WTC11 (cell line): ENCODE measurements at regions not wholly inside any gene's neighbourhood (a gene's known extent, or its start where the extent isn't known, plus 50 kb on each side); places are given as distances from the start of the nearest gene placed in this dataset.

Experiments used
- ATAC-seq: fragments of 200-7000 bp; cut with Tn5 transposase; 2 replicates; pipeline ENCODE4 v1.10.0; 2021; ENCODE audit warnings: mild to moderate bottlenecking, moderate library complexity
- CTCF ChIA-PET: fragments of 300-600 bp; sonication (Branson Sonifier 250); formaldehyde crosslinking; loops from one replicate; lab custom pipeline; 2021; ENCODE audit warnings: antibody characterized with exemption; lab: Charles Lee
- POLR2A ChIA-PET: fragments of 350-600 bp; sonication (Branson Sonifier 250); formaldehyde crosslinking; loops from one replicate; lab custom pipeline; 2021; ENCODE audit warnings: antibody characterized with exemption; lab: Charles Lee
- DNase-seq: peaks from one replicate; pipeline ENCODE4 v3.0.0; 2021; ENCODE audit warnings: low spot score
- H3K27ac Mint-ChIP-seq: 2 replicates; pipeline ENCODE4 v1.8.0; 2021; ENCODE audit warnings: mixed read lengths
- H3K27me3 Mint-ChIP-seq: 2 replicates; pipeline ENCODE4 v1.8.0; 2021; ENCODE audit warnings: low read depth, mild to moderate bottlenecking, moderate library complexity, mixed read lengths
- H3K36me3 Mint-ChIP-seq: 2 replicates; pipeline ENCODE4 v1.8.0; 2021; ENCODE audit warnings: mixed read lengths
- H3K4me1 Mint-ChIP-seq: 2 replicates; pipeline ENCODE4 v1.8.0; 2022; ENCODE audit warnings: mixed read lengths
- H3K4me3 Mint-ChIP-seq: 2 replicates; pipeline ENCODE4 v1.8.0; 2021; ENCODE audit warnings: mild to moderate bottlenecking, moderate library complexity, mixed read lengths
- H3K9me3 Mint-ChIP-seq: 2 replicates; pipeline ENCODE4 v1.8.0; 2021; ENCODE audit warnings: mixed read lengths
- ATF2 ChIP-seq: sonication (generic); formaldehyde crosslinking; IDR thresholded peaks from 2 replicates; pipeline ENCODE4 v1.8.1; 2022; ENCODE audit warnings: low read depth, missing genetic modification reagents, borderline replicate concordance
- EMX1 ChIP-seq: fragments of 250-450 bp; sonication (Bioruptor Pico); IDR thresholded peaks from 2 replicates; pipeline ENCODE4 v1.8.0; 2021; ENCODE audit warnings: mild to moderate bottlenecking
- ERG ChIP-seq: fragments of 250-450 bp; sonication (Bioruptor Pico); IDR thresholded peaks from 2 replicates; pipeline ENCODE4 v1.8.0; 2021; ENCODE audit warnings: mild to moderate bottlenecking
- FOXP1 ChIP-seq: sonication (generic); formaldehyde crosslinking; IDR thresholded peaks from 2 replicates; pipeline ENCODE4 v1.8.0; 2022; ENCODE audit warnings: missing genetic modification reagents, mild to moderate bottlenecking, moderate library complexity, borderline replicate concordance
- GRHL2 ChIP-seq: fragments of 250-450 bp; sonication (Bioruptor Pico); IDR thresholded peaks from 2 replicates; pipeline ENCODE4 v1.8.0; 2022; ENCODE audit warnings: mild to moderate bottlenecking, moderate library complexity; ENCODE audit not compliant: insufficient replicate concordance, severe bottlenecking
- HMGXB4 ChIP-seq: sonication (generic); formaldehyde crosslinking; IDR thresholded peaks from 2 replicates; pipeline ENCODE4 v1.8.1; 2023; ENCODE audit warnings: mild to moderate bottlenecking, moderate library complexity, missing genetic modification reagents
- IRF1 ChIP-seq: sonication (generic); formaldehyde crosslinking; IDR thresholded peaks from 2 replicates; pipeline ENCODE4 v1.8.0; 2023; ENCODE audit warnings: missing genetic modification reagents
- MAX ChIP-seq: sonication (generic); formaldehyde crosslinking; IDR thresholded peaks from 2 replicates; pipeline ENCODE4 v1.8.0; 2022; ENCODE audit warnings: mild to moderate bottlenecking, missing genetic modification reagents
- NFATC4 ChIP-seq: fragments of 250-450 bp; sonication (Bioruptor Pico); IDR thresholded peaks from 2 replicates; pipeline ENCODE4 v1.9.0; 2021; ENCODE audit warnings: mild to moderate bottlenecking
- NFE2L1 ChIP-seq: sonication (generic); formaldehyde crosslinking; IDR thresholded peaks from 2 replicates; pipeline ENCODE4 v1.8.1; 2023; ENCODE audit warnings: missing genetic modification reagents
- PRRX2 ChIP-seq: fragments of 250-450 bp; sonication (Bioruptor Pico); IDR thresholded peaks from 2 replicates; pipeline ENCODE4 v1.8.0; 2021; ENCODE audit warnings: mild to moderate bottlenecking
- SOX15 ChIP-seq: fragments of 250-450 bp; sonication (Bioruptor Pico); IDR thresholded peaks from 2 replicates; pipeline ENCODE4 v1.9.0; 2021; ENCODE audit warnings: mild to moderate bottlenecking
- SP1 ChIP-seq: sonication (generic); formaldehyde crosslinking; conservative IDR thresholded peaks from 2 replicates; pipeline ENCODE4 v1.8.1; 2022; ENCODE audit warnings: missing genetic modification reagents
- TCF7 ChIP-seq: sonication (generic); formaldehyde crosslinking; IDR thresholded peaks from 2 replicates; pipeline ENCODE4 v1.8.0; 2022; ENCODE audit warnings: mild to moderate bottlenecking, low read depth, missing genetic modification reagents, moderate library complexity
- ZBTB21 ChIP-seq: sonication (generic); formaldehyde crosslinking; IDR thresholded peaks from 2 replicates; pipeline ENCODE4 v1.8.1; 2023; ENCODE audit warnings: mild to moderate bottlenecking, missing genetic modification reagents, borderline replicate concordance
- ZNF138 ChIP-seq: sonication (generic); formaldehyde crosslinking; conservative IDR thresholded peaks from 2 replicates; pipeline ENCODE4 v1.8.1; 2022; ENCODE audit warnings: mild to moderate bottlenecking, moderate library complexity, missing genetic modification reagents
- ZNF219 ChIP-seq: sonication (generic); formaldehyde crosslinking; IDR thresholded peaks from 2 replicates; pipeline ENCODE4 v1.8.0; 2023; ENCODE audit warnings: missing genetic modification reagents, mild to moderate bottlenecking, borderline replicate concordance
- ZNF232 ChIP-seq: sonication (generic); formaldehyde crosslinking; IDR thresholded peaks from 2 replicates; pipeline ENCODE4 v1.8.0; 2022; ENCODE audit warnings: mild to moderate bottlenecking, missing genetic modification reagents
- ZNF317 ChIP-seq: sonication (generic); formaldehyde crosslinking; IDR thresholded peaks from 2 replicates; pipeline ENCODE4 v1.8.1; 2023; ENCODE audit warnings: low read depth, mild to moderate bottlenecking, moderate library complexity, missing genetic modification reagents, borderline replicate concordance
- ZSCAN18 ChIP-seq: fragments of 250-450 bp; sonication (Bioruptor Pico); IDR thresholded peaks from 2 replicates; pipeline ENCODE4 v2.1.2; 2022; ENCODE audit warnings: mild to moderate bottlenecking, moderate library complexity
- TF ChIP-seq, protein P1 (sequence below): fragments of 250-450 bp; sonication (Bioruptor Pico); IDR thresholded peaks from 2 replicates; pipeline ENCODE4 v1.9.0; 2021; ENCODE audit warnings: moderate library complexity, mild to moderate bottlenecking, inconsistent platforms, borderline replicate concordance
- TF ChIP-seq, protein P2 (sequence below): fragments of 250-450 bp; sonication (Bioruptor Pico); IDR thresholded peaks from 2 replicates; pipeline ENCODE4 v1.9.0; 2021; ENCODE audit warnings: mild to moderate bottlenecking

DNA sequence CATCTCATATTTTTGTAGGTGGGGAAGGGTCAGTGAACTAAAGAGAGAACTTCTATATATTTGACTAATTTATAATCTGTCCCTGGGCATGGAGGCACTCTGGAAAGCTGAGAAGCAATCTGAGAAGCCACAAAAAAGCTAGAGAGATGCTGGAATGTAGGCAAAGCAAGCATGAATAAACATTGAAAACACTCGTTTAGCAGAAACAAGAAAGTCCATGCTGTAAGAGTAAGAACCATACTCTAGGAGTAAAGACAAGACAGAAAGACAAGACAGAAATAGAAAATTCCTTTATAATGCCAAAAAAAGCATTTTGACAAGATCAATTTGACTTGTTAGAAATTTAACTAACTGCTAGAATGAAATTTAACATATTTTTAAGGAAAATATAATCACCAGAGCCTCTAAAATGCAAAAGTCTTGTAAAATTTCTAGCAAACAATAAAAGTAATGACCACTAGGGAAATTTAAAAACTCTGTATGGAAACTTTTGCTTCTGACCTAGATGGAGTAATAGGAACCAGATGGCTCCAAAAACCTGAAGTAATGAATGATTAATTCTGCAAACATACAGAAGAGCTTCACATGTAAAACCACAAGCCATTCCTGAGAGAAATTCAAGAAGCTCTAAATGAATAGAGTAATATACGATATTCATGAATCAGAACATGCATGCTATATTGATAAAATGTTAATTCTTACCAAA, 625.7 kb upstream of the PTCHD4 start:
- ATAC-seq, result no peak
- ChIA-PET CTCF (no interaction called here), POLR2A (no interaction called here)
- Mint-ChIP-seq H3K4me3 (no peak overlapping the region), H3K27ac (no peak overlapping the region), H3K36me3 (peaks cover 3% of the 10 kb centered on the region; the same call in 1 of the 2 replicates), H3K9me3 (peaks cover 9% of the 10 kb centered on the region), H3K27me3 (no peaks in the 10 kb centered on the region), H3K4me1 (peaks cover 24% of the 10 kb centered on the region)
- no peak for DNase-seq
- TF ChIP-seq FOXP1 (CRISPR knock-in tag), result no peak
- no peak for TF ChIP-seq ZBTB21 (CRISPR knock-in tag)
- TF ChIP-seq ZNF219 (CRISPR knock-in tag), result no peak
- no peak for TF ChIP-seq GRHL2 (CRISPR knock-in tag)
- TF ChIP-seq PRRX2 (CRISPR knock-in tag), result no peak
- TF ChIP-seq ZSCAN18 (CRISPR knock-in tag), result no peak
- TF ChIP-seq NFE2L1 (CRISPR knock-in tag), result no peak
- TF ChIP-seq ZNF138, result no peak
- no peak for TF ChIP-seq ERG (CRISPR knock-in tag)
- TF ChIP-seq EMX1, result no peak
- TF ChIP-seq, protein P1, sequence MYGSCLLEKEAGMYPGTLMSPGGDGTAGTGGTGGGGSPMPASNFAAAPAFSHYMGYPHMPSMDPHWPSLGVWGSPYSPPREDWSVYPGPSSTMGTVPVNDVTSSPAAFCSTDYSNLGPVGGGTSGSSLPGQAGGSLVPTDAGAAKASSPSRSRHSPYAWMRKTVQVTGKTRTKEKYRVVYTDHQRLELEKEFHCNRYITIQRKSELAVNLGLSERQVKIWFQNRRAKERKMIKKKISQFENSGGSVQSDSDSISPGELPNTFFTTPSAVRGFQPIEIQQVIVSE (CRISPR knock-in tag), result no peak
- TF ChIP-seq TCF7 (CRISPR knock-in tag), result no peak

- H3K4me3 Mint-ChIP-seq, result no peak overlapping the region
- ATAC-seq (no peak), DNase-seq (no peak)
- ChIA-PET CTCF (no interaction called here), POLR2A (no interaction called here)
- no peaks in the 10 kb centered on the region for H3K27me3 Mint-ChIP-seq
- no peak for TF ChIP-seq ATF2 (CRISPR knock-in tag)
- peaks cover 24% of the 10 kb centered on the region for H3K4me1 Mint-ChIP-seq
- H3K9me3 Mint-ChIP-seq, result peaks cover 17% of the 10 kb centered on the region
- H3K27ac Mint-ChIP-seq, result no peak overlapping the region
- H3K36me3 Mint-ChIP-seq, result peaks cover 7% of the 10 kb centered on the region; the same call in 1 of the 2 replicates
Observed at GRCh38 chr6:48735846-48736245, 624.8 kb upstream of the PTCHD4 start.

DNA sequence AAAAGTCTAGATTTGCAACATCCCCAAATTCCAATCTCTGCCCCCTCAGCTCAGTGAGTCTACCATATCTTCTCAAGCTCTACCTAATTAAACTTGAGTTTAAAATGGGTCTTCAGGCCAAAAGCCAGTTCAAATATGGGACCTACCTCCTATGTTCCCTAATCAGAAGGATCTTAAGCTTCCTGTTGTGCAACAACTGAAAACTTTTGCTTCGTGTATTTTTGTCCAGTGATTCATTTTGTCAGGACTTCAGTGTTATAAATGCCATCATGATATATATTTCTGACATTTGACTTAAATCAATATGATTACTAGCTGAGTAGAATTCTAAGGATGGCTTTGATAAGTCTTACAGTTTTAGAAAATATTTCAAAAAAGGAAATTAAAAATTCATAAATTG, 622.6 kb upstream of the PTCHD4 start:
- peaks cover 24% of the 10 kb centered on the region for H3K4me1 Mint-ChIP-seq
- DNase-seq (no peak), ATAC-seq (no peak)
- H3K27ac Mint-ChIP-seq, result no peak overlapping the region
- no peak overlapping the region for H3K4me3 Mint-ChIP-seq
- peaks cover 26% of the 10 kb centered on the region for H3K9me3 Mint-ChIP-seq
- CTCF ChIA-PET, result no interaction called here
- H3K27me3 Mint-ChIP-seq, result no peaks in the 10 kb centered on the region
- peaks cover 7% of the 10 kb centered on the region; the same call in 1 of the 2 replicates for H3K36me3 Mint-ChIP-seq
- POLR2A ChIA-PET, result no interaction called here
- no peak for TF ChIP-seq ZNF232 (CRISPR knock-in tag)
- no peak for TF ChIP-seq HMGXB4 (CRISPR knock-in tag)
- no peak for TF ChIP-seq NFATC4 (CRISPR knock-in tag)
- TF ChIP-seq MAX (CRISPR knock-in tag), result no peak
- TF ChIP-seq IRF1 (CRISPR knock-in tag), result no peak
- TF ChIP-seq SOX15 (CRISPR knock-in tag), result no peak
- no peak for TF ChIP-seq ZNF317
- TF ChIP-seq ZNF219 (CRISPR knock-in tag), result no peak
- TF ChIP-seq, protein P2, sequence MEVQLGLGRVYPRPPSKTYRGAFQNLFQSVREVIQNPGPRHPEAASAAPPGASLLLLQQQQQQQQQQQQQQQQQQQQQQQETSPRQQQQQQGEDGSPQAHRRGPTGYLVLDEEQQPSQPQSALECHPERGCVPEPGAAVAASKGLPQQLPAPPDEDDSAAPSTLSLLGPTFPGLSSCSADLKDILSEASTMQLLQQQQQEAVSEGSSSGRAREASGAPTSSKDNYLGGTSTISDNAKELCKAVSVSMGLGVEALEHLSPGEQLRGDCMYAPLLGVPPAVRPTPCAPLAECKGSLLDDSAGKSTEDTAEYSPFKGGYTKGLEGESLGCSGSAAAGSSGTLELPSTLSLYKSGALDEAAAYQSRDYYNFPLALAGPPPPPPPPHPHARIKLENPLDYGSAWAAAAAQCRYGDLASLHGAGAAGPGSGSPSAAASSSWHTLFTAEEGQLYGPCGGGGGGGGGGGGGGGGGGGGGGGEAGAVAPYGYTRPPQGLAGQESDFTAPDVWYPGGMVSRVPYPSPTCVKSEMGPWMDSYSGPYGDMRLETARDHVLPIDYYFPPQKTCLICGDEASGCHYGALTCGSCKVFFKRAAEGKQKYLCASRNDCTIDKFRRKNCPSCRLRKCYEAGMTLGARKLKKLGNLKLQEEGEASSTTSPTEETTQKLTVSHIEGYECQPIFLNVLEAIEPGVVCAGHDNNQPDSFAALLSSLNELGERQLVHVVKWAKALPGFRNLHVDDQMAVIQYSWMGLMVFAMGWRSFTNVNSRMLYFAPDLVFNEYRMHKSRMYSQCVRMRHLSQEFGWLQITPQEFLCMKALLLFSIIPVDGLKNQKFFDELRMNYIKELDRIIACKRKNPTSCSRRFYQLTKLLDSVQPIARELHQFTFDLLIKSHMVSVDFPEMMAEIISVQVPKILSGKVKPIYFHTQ (CRISPR knock-in tag), result no peak
- TF ChIP-seq SP1 (CRISPR knock-in tag), result no peak
